MM.1S (cell line): ENCODE measurements at regions not wholly inside any gene's neighbourhood (a gene's known extent, or its start where the extent isn't known, plus 50 kb on each side); places are given as distances from the start of the nearest gene placed in this dataset.

Experiments used
- DNase-seq: peaks from one replicate; pipeline ENCODE4 v3.0.0-alpha.2; 2015
- H2AFZ ChIP-seq: fragments of 300-600 bp; sonication (generic); 2 replicates; pipeline ENCODE4 v1.6.0; 2016; ENCODE audit warnings: antibody characterized with exemption, low read length
- H3F3A ChIP-seq: fragments of 300-600 bp; sonication (generic); 2 replicates; pipeline ENCODE4 v1.6.1; 2016; ENCODE audit warnings: mild to moderate bottlenecking, antibody characterized with exemption, low read length, moderate library complexity, mixed read lengths; ENCODE audit not compliant: insufficient read depth
- H3K27ac ChIP-seq: fragments of 300-600 bp; sonication (generic); 2 replicates; pipeline ENCODE4 v1.5.1; 2016; ENCODE audit warnings: mild to moderate bottlenecking, low read length
- H3K27me3 ChIP-seq: fragments of 300-600 bp; sonication (generic); replicated peaks from 2 replicates; pipeline ENCODE4 v1.6.0; 2016; ENCODE audit warnings: low read length; ENCODE audit not compliant: insufficient read depth
- H3K36me3 ChIP-seq: fragments of 300-600 bp; sonication (generic); replicated peaks from 2 replicates; pipeline ENCODE4 v1.6.1; 2016; ENCODE audit warnings: mild to moderate bottlenecking, low read length, mixed read lengths; ENCODE audit not compliant: insufficient read depth
- H3K4me1 ChIP-seq: fragments of 300-600 bp; sonication (generic); 2 replicates; pipeline ENCODE4 v1.6.1; 2016; ENCODE audit warnings: low read length, mixed read lengths
- H3K4me2 ChIP-seq: fragments of 300-600 bp; sonication (generic); 2 replicates; pipeline ENCODE4 v1.6.0; 2016; ENCODE audit warnings: low read depth, low read length
- H3K4me3 ChIP-seq: fragments of 300-600 bp; sonication (generic); 2 replicates; pipeline ENCODE4 v1.5.1; 2016; ENCODE audit warnings: low read length, mixed read lengths
- H3K79me2 ChIP-seq: fragments of 300-600 bp; sonication (generic); 2 replicates; pipeline ENCODE4 v1.6.1; 2016; ENCODE audit warnings: mixed run types, low read length, mixed read lengths
- H3K9ac ChIP-seq: fragments of 300-600 bp; sonication (generic); 2 replicates; pipeline ENCODE4 v1.6.1; 2016; ENCODE audit warnings: low read length, mixed read lengths
- H3K9me2 ChIP-seq: fragments of 300-600 bp; sonication (generic); replicated peaks from 2 replicates; pipeline ENCODE4 v1.6.1; 2016; ENCODE audit warnings: mild to moderate bottlenecking, low read length, mixed read lengths; ENCODE audit not compliant: insufficient read depth
- H3K9me3 ChIP-seq: fragments of 300-600 bp; sonication (generic); replicated peaks from 2 replicates; pipeline ENCODE4 v1.6.1; 2016; ENCODE audit warnings: mild to moderate bottlenecking, low read length, mixed read lengths; ENCODE audit not compliant: insufficient read depth
- H4K20me1 ChIP-seq: fragments of 300-600 bp; sonication (generic); 2 replicates; pipeline ENCODE4 v1.6.1; 2016; ENCODE audit warnings: mild to moderate bottlenecking, low read length, moderate library complexity, mixed read lengths; ENCODE audit not compliant: insufficient read depth
- CTCF ChIP-seq: fragments of 300-600 bp; sonication (generic); IDR thresholded peaks from 2 replicates; pipeline ENCODE4 v1.5.1; 2016; ENCODE audit warnings: antibody characterized with exemption, low read length, mixed read lengths
- EZH2 ChIP-seq: fragments of 300-600 bp; sonication (generic); optimal IDR thresholded peaks from 2 replicates; pipeline ENCODE3; 2017; ENCODE audit warnings: low read depth, mild to moderate bottlenecking, antibody characterized with exemption, low read length, mixed read lengths
- EZH2phosphoT487 ChIP-seq: fragments of 300-600 bp; sonication (generic); IDR thresholded peaks from 2 replicates; pipeline ENCODE4 v1.6.1; 2018; ENCODE audit warnings: antibody characterized with exemption, low read length

- H3K36me3 ChIP-seq, result no peaks in the 10 kb centered on the region
- no peak overlapping the region for H3K4me3 ChIP-seq
- no peaks in the 10 kb centered on the region for H3K4me1 ChIP-seq
- H3K9ac ChIP-seq, result no peak overlapping the region
- H3F3A ChIP-seq, result no peaks in the 10 kb centered on the region
- no peak overlapping the region for H3K27ac ChIP-seq
- H3K79me2 ChIP-seq, result no peaks in the 10 kb centered on the region
- H3K9me2 ChIP-seq, result no peaks in the 10 kb centered on the region
- H2AFZ ChIP-seq, result no peak overlapping the region
- no peaks in the 10 kb centered on the region for H4K20me1 ChIP-seq
- TF ChIP-seq EZH2phosphoT487 (no peak), CTCF (no peak), EZH2 (no peak)
- H3K27me3 ChIP-seq, result no peaks in the 10 kb centered on the region
- no peak for DNase-seq
- no peaks in the 10 kb centered on the region for H3K9me3 ChIP-seq
- H3K4me2 ChIP-seq, result no peak overlapping the region
These were observed 153.1 kb upstream of the GAP43 start for GRCh38 chr3:115470254-115470653.

GRCh38 chr3:115475178-115476041 is 147.9 kb upstream of the GAP43 start:
- Histone ChIP-seq H4K20me1 (no peaks in the 10 kb centered on the region), H3K27me3 (no peaks in the 10 kb centered on the region), H2AFZ (no peak overlapping the region), H3K4me3 (no peak overlapping the region), H3K27ac (no peak overlapping the region), H3K9me3 (no peaks in the 10 kb centered on the region), H3K9ac (no peak overlapping the region), H3K4me2 (no peak overlapping the region), H3K79me2 (no peaks in the 10 kb centered on the region), H3K9me2 (no peaks in the 10 kb centered on the region), H3K4me1 (no peaks in the 10 kb centered on the region), H3K36me3 (no peaks in the 10 kb centered on the region), H3F3A (no peaks in the 10 kb centered on the region)
- DNase-seq, result no peak
- TF ChIP-seq EZH2phosphoT487, result no peak
- no peak for TF ChIP-seq EZH2
- no peak for TF ChIP-seq CTCF

GRCh38 chr3:115476472-115476871 is 146.8 kb upstream of the GAP43 start:
- Histone ChIP-seq H3K4me1 (no peaks in the 10 kb centered on the region), H3F3A (no peaks in the 10 kb centered on the region), H3K9me2 (no peaks in the 10 kb centered on the region), H3K9ac (no peak overlapping the region), H3K9me3 (no peaks in the 10 kb centered on the region), H3K79me2 (no peaks in the 10 kb centered on the region), H3K4me3 (no peak overlapping the region), H3K27ac (no peak overlapping the region), H3K27me3 (no peaks in the 10 kb centered on the region), H2AFZ (no peak overlapping the region), H3K36me3 (no peaks in the 10 kb centered on the region), H4K20me1 (no peaks in the 10 kb centered on the region), H3K4me2 (no peak overlapping the region)
- TF ChIP-seq CTCF (no peak), EZH2 (no peak), EZH2phosphoT487 (no peak)
- DNase-seq, result no peak
